ENCODE measurements at regions not wholly inside any gene's neighbourhood (a gene's known extent, or its start where the extent isn't known, plus 50 kb on each side); places are given as distances from the start of the nearest gene placed in this dataset.
"Not testable (repeated sequence)": the region's sequence is repeated elsewhere in the genome, so short reads cannot be mapped to it uniquely, and the experiment has no call there.

- Histone ChIP-seq H3K36me3 (ENCODE audit: insufficient read depth, low read length) (no peaks in the 10 kb centered on the region), H3K27me3 (ENCODE audit: insufficient read depth, low read depth, low read length) (no peaks in the 10 kb centered on the region), H3F3A (ENCODE audit: insufficient read depth, low read length, poor library complexity, severe bottlenecking) (no peaks in the 10 kb centered on the region), H3K4me3 (ENCODE audit: low read length) (no peak overlapping the region), H2AFZ (ENCODE audit: low read depth, low read length) (no peak overlapping the region), H3K9me3 (ENCODE audit: low read length) (no peaks in the 10 kb centered on the region), H3K27ac (ENCODE audit: low read length) (no peak overlapping the region), H3K79me2 (replicated peaks; ENCODE audit: insufficient read depth, low read length) (no peaks in the 10 kb centered on the region), H3K9me2 (ENCODE audit: insufficient read depth, low read length) (no peaks in the 10 kb centered on the region), H3K4me2 (ENCODE audit: low read length) (no peak overlapping the region), H3K9ac (ENCODE audit: low read length) (no peak overlapping the region), H4K20me1 (ENCODE audit: insufficient read depth) (no peaks in the 10 kb centered on the region)
- TF ChIP-seq POLR2AphosphoS5 (IDR thresholded peaks at IDR 0.05): no peak
- TF ChIP-seq MXI1 (conservative IDR thresholded peaks at IDR 0.05; ENCODE audit: poor library complexity, severe bottlenecking): no peak
- no peak for TF ChIP-seq RAD21 (conservative IDR thresholded peaks at IDR 0.05)
- TF ChIP-seq SMC3 (conservative IDR thresholded peaks at IDR 0.05; ENCODE audit: poor library complexity): no peak
- TF ChIP-seq TAF1 (IDR thresholded peaks at IDR 0.05; ENCODE audit: low read depth): no peak
- TF ChIP-seq EZH2 (IDR thresholded peaks at IDR 0.05; ENCODE audit: borderline replicate concordance, insufficient read depth, low read length, poor library complexity, severe bottlenecking): no peak
- TF ChIP-seq CTCF (IDR thresholded peaks at IDR 0.05; ENCODE audit: poor library complexity, severe bottlenecking): no peak
- TF ChIP-seq EP300 (conservative IDR thresholded peaks at IDR 0.05; ENCODE audit: poor library complexity, severe bottlenecking): no peak
- TF ChIP-seq REST (IDR thresholded peaks at IDR 0.05; ENCODE audit: borderline replicate concordance): no peak
These were observed 359.2 kb downstream of the GJA1 start for GRCh38 chr6:121794630-121795029.

GRCh38 chr6:121797598-121797997, 362.2 kb downstream of the GJA1 start:
- not testable (repeated sequence) for H2AFZ ChIP-seq (ENCODE audit: low read depth, low read length); H3K36me3 ChIP-seq (ENCODE audit: insufficient read depth, low read length); H3K9me2 ChIP-seq (ENCODE audit: insufficient read depth, low read length); H3F3A ChIP-seq (ENCODE audit: insufficient read depth, low read length, poor library complexity, severe bottlenecking); H3K79me2 ChIP-seq (replicated peaks; ENCODE audit: insufficient read depth, low read length); H3K27me3 ChIP-seq (ENCODE audit: insufficient read depth, low read depth, low read length); H3K9ac ChIP-seq (ENCODE audit: low read length); H4K20me1 ChIP-seq (ENCODE audit: insufficient read depth); H3K4me2 ChIP-seq (ENCODE audit: low read length); H3K4me3 ChIP-seq (ENCODE audit: low read length); H3K9me3 ChIP-seq (ENCODE audit: low read length); H3K27ac ChIP-seq (ENCODE audit: low read length)

GRCh38 chr6:121798126-121798525, 362.7 kb downstream of the GJA1 start:
- H4K20me1 ChIP-seq (ENCODE audit: insufficient read depth); H3K27me3 ChIP-seq (ENCODE audit: insufficient read depth, low read depth, low read length); H3K4me3 ChIP-seq (ENCODE audit: low read length); H3K9me2 ChIP-seq (ENCODE audit: insufficient read depth, low read length); H3F3A ChIP-seq (ENCODE audit: insufficient read depth, low read length, poor library complexity, severe bottlenecking); H3K79me2 ChIP-seq (replicated peaks; ENCODE audit: insufficient read depth, low read length); H2AFZ ChIP-seq (ENCODE audit: low read depth, low read length); H3K27ac ChIP-seq (ENCODE audit: low read length); H3K4me2 ChIP-seq (ENCODE audit: low read length); H3K9ac ChIP-seq (ENCODE audit: low read length); H3K36me3 ChIP-seq (ENCODE audit: insufficient read depth, low read length); H3K9me3 ChIP-seq (ENCODE audit: low read length): not testable (repeated sequence)
